Epithelial cell of proximal tubule (primary cell): ENCODE measurements at regions not wholly inside any gene's neighbourhood (a gene's known extent, or its start where the extent isn't known, plus 50 kb on each side); places are given as distances from the start of the nearest gene placed in this dataset.

Experiments
- DNase-seq: peaks from one replicate; pipeline ENCODE4 v3.0.0-alpha.2; 2011; ENCODE audit warnings: low read depth
- H3K4me3 ChIP-seq: 2 replicates; pipeline ENCODE4 v1.5.1; 2011; ENCODE audit warnings: low read depth, mild to moderate bottlenecking, low read length
- CTCF ChIP-seq: conservative IDR thresholded peaks from 2 replicates; pipeline ENCODE4 v1.5.1; 2012; ENCODE audit warnings: low read depth, mild to moderate bottlenecking, low read length

- H3K4me3 ChIP-seq: no peak overlapping the region
- TF ChIP-seq CTCF: no peak
- no peak for DNase-seq
Observed at GRCh38 chr15:77714023-77714422, 81.3 kb upstream of the LINGO1 start.

- no peak for DNase-seq
- no peak for TF ChIP-seq CTCF
- no peak overlapping the region for H3K4me3 ChIP-seq
Observed at GRCh38 chr15:77713281-77713680, 80.6 kb upstream of the LINGO1 start.

GRCh38 chr15:77712438-77712837 lies 79.7 kb upstream of the LINGO1 start:
- no peak overlapping the region for H3K4me3 ChIP-seq
- no peak for TF ChIP-seq CTCF
- no peak for DNase-seq

GRCh38 chr15:77710637-77711036 lies 77.9 kb upstream of the LINGO1 start:
- no peak overlapping the region for H3K4me3 ChIP-seq
- TF ChIP-seq CTCF: no peak
- no peak for DNase-seq

- DNase-seq: no peak
- no peak for TF ChIP-seq CTCF
- no peak overlapping the region for H3K4me3 ChIP-seq
Observed at GRCh38 chr15:77710206-77710605, 77.5 kb upstream of the LINGO1 start.

GRCh38 chr15:77709135-77709886 lies 76.6 kb upstream of the LINGO1 start:
- no peak for DNase-seq
- no peak overlapping the region for H3K4me3 ChIP-seq
- TF ChIP-seq CTCF: no peak

GRCh38 chr15:77706482-77707244 lies 74.0 kb upstream of the LINGO1 start:
- no peak for TF ChIP-seq CTCF
- no peak overlapping the region for H3K4me3 ChIP-seq
- DNase-seq: no peak
